CD4-positive, alpha-beta T cell treated with Interleukin-6 for 4 hours (primary cell): ENCODE measurements at regions not wholly inside any gene's neighbourhood (a gene's known extent, or its start where the extent isn't known, plus 50 kb on each side); places are given as distances from the start of the nearest gene placed in this dataset.
A peak's percentile ranks its signal among the peaks of the same experiment; 100 is the strongest.
"Not testable (repeated sequence)": the region's sequence is repeated elsewhere in the genome, so short reads cannot be mapped to it uniquely, and the experiment has no call there.

Experiments
- DNase-seq: peaks from one replicate; pipeline ENCODE4 v3.0.0-alpha.2; 2020; ENCODE audit warnings: mixed read lengths

DNA sequence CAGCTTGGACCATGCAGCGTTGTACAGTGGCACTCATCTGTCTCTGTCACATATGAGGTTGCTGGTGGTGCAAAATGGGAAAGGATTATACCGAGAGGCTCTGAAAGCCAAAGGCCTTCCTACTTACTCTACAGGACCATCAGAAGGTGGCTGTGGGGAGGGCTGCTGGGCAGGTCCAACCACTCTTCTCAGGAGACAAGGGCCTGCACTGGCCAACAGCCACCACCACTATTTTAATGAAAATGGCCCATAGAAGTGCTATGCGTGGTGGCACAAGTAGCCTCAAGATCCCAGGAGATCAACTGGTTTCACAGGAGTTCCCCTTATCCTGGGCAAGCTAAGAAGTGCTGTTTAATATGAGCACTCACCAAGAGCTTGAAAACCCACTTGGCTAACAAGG is 52.3 kb downstream of the MRPL57 start:
- no peak for DNase-seq

DNA sequence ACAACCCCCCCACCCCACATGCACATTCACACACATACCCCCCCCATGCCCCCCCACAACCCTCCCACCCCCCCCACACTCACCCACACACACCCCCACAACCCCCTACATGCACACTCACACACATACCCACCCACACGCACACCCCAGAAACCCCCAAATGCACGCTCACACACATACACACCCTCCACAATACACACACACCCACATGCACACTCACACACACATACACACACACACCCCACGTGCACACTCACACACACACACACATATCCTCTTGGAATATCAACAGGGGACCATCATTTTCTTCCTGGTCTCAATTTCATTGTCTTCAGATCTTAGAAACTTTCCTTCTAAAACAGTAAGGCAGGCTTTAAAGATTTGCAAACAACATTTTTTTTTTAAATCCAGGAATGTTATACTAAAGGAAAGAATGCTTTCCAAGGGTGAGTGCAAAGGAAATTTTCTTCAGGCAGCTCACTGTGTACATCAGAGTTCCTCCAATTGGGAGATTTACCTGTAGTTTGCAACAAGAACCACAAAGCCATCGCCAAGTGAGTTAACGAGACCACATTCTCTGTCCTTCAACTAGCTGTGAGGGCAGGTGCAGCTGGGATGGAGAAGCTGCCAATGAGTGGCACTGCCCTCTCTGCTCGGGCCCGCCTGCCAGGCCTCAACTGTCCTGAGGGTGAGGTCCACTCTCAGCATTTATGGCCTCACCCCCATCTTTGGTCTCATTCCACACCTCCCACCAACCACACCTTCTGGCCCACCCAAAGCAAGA is 53.0 kb downstream of the MRPL57 start:
- DNase-seq = no peak

DNA sequence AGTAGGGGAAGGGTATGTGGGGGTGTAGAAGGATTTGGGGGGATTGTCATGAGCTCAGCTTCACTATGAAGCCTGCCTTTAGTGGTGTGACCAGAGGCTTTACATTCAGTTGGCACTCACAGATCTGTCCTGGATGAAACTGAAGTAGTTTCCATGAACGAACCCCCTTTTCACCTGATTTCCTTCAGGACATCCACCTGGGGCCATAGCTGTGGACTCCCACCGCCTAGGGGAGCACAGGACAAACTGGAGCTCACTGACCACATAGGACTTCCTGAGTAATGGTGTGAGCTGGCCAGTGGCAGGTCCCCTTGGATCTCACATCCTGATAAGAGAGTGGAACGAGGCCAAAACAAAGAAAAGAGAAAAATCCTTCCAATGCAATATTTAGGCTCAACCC is 54.1 kb downstream of the MRPL57 start:
- DNase-seq = no peak

DNA sequence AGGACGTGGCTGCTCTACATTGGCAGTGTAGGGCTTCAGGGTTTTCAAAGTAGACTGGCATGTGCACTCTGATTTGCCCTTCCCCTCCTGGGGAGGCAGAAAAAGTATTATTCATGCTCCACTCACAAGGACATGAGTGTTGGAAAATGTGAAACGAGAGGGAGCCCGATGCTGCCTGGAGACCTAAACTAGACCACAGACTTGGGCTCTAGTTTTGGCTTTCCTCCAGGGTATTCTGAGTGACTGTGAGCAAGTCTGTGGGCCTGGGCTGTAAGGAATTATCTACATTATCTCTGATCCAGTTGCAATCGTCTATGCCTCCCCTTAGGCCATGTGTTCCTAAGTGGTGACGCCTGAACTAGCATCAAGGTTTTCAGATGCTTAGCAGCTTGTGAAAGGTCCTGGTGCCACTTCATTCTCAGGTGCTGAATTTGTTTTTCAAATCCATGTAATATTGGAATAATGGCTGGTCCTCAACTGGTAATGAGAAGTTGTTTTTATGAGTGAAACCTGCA is 55.0 kb downstream of the MRPL57 start:
- DNase-seq = no peak

GRCh38 chr13:21232196-21232595 is 55.7 kb downstream of the MRPL57 start:
- no peak for DNase-seq

DNA sequence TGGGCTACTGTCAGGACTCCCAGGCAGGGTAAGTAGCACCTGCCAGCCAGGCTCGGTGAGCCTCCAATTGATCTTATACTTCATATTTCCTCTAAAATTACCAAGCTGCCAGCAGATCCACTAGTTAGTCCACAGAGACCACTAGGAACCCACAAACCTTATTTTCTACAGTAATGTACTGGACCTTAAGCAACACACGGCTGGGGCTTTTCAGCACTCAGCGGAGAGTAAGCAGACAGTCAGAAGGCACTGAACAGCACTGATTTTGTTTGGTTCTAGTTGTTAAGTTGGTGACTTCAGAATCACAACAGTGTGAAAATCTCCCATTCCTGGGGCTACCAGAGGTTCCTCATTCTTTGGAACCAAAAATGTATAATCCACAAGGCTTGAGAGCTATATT is 56.1 kb downstream of the MRPL57 start:
- no peak for DNase-seq

GRCh38 chr13:21233086-21233485 is 56.6 kb downstream of the MRPL57 start:
- no peak for DNase-seq

GRCh38 chr13:21234526-21234925 is 58.1 kb downstream of the MRPL57 start:
- DNase-seq = no peak

- no peak for DNase-seq
Measured at GRCh38 chr13:21235174-21235573, 58.7 kb downstream of the MRPL57 start.

GRCh38 chr13:21237081-21237480 is 60.6 kb downstream of the MRPL57 start:
- no peak for DNase-seq

DNA sequence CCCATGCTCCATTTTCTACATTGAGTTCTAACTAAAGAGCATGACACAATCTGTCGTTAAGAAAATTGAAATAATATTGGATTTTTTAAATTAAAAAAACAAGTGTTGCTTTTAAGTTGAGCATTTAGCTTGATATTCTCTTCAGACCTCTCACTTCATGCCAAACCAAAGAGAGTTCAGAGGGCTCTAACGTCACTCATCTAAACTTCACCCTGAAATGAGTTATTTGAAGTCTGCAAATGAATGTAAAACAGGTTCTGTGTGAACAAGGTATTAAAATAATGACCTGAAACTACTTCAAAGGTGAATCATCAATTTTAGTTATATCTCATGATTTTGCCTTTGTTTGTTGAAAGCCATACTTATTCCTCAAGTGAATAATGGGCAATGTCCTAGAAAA is 61.8 kb downstream of the MRPL57 start:
- no peak for DNase-seq

DNA sequence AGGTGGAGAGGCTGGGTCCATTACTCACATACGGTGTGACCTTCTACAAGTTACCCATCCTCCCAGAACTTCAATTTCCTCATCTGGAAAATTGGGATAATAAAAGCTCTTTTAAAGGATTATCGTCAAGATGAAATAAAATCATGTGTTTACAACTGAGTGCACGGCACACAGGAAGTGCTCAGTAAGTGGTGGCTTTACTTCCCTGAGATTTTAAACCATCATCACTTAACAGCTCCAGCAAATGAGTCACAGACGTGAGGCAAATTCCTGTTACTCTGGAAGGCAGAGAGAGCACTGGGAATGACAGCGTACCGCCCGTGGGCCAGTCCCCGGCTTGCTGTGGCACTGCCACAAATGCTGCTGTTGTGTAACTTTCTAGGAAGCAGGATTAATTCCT is 64.1 kb downstream of the MRPL57 start:
- no peak for DNase-seq

DNA sequence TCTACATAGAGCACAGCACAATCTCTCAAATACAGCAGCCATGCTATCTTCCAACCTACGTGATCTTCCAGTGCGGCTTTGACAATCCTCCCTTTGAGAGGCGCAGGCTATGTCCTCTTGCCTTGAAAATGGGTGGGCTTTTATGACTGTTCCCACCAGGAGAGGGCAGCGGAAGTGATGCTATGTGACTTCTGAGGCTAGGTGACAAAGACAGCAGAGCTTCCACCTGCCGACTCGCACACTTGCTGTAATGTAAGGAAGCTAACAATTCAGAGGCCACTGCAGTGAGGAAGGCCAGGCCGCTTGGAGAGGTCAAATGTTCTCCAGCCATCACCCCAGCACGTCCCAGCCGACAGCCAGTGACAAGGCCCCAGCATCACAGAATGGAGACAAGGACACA is 65.8 kb downstream of the MRPL57 start:
- DNase-seq = no peak

- DNase-seq = peak; percentile 8
Measured at GRCh38 chr13:21243045-21243897, 66.8 kb downstream of the MRPL57 start.

DNA sequence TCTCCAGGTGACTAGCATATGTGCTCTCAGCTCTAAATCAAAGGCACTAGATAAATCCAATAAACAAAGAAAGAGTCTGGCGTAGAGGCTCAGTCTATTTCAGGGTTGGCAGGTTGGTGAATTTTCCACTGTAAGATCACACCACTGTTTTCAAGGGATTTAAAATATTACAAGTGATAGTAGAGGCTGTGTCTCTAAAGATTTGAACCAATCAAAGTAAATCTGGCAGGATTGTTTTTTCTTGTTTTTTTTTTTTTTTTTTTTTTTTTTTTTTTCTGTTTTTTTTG is 67.4 kb downstream of the MRPL57 start:
- DNase-seq = not testable (repeated sequence)

DNA sequence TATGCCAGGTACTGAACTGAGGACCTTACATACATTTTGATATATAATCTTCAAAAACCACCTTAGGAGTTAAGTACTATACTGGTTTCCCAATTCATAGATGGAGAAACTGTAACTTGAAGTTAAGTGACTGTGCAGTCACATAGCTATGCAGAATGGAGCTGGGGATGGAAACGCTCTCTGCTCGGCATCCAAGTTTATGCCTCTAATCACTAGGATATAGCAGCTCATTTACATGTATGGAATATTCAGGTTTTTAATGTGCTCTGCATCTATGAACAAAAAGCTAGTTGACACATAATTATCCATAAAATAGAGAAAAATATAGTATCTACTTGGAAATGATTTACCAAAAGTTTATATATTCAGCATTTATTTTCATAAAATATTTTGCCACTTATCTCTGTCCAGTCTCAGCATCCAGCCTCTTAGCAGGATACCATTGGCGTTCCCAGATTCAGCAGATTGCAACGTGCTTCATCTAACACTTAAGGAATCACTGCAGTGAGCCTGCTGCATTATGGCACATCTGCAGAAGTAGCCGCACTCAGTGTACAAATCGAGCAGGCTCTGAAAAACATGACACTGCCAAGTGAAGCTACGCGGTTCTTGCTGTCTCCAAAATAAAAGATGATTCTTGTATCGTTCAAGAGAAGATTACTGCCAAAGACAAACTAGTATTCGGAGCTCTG is 70.4 kb downstream of the MRPL57 start:
- DNase-seq = no peak

- no peak for DNase-seq
Measured at GRCh38 chr13:21256351-21256761, 79.9 kb downstream of the MRPL57 start.

GRCh38 chr13:21256891-21257290 is 80.4 kb downstream of the MRPL57 start:
- DNase-seq = no peak

DNA sequence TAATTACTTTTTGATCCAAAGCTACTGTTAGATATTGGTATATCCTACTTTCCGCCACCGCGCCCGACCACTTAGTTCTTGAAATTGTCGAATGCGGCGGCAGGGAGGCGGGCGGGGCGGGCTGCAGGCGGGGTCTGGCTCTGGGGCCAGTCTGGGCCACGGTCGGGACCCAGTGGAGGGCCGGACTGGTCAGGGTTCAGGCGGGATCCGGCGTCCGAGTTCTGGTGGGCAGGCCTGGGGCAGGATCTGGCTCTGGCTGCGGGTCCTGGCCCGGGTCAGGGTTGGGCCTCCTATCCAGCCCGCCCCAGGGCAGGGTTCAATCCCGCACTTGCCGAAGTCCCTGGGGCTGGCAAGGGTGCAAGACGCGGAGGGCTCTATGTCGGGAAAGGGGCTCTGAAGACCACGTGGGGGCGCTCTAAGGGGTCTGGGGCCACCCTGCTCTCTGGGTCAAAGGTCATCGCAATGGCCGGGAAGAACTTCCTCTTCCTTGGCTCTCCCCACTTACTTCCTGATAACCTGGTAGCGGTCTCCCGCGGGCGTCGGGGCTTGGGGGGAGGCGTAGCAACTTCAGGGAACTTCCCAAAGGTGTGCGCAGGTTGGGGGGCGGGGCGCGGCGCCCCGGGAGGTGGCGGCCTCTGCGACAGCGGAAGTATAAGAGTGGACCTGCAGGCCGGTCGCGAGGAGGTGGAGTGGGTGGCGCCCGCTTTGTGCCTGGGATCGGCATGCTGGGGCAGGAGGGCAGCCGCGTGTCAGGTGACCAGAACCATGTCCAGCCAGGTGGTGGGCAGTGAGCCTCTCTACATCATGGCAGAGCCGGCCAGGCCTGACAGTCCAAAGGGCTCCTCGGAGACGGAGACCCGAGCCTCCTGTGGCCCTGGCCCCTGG is 83.4 kb downstream of the MRPL57 start:
- DNase-seq = no peak

DNA sequence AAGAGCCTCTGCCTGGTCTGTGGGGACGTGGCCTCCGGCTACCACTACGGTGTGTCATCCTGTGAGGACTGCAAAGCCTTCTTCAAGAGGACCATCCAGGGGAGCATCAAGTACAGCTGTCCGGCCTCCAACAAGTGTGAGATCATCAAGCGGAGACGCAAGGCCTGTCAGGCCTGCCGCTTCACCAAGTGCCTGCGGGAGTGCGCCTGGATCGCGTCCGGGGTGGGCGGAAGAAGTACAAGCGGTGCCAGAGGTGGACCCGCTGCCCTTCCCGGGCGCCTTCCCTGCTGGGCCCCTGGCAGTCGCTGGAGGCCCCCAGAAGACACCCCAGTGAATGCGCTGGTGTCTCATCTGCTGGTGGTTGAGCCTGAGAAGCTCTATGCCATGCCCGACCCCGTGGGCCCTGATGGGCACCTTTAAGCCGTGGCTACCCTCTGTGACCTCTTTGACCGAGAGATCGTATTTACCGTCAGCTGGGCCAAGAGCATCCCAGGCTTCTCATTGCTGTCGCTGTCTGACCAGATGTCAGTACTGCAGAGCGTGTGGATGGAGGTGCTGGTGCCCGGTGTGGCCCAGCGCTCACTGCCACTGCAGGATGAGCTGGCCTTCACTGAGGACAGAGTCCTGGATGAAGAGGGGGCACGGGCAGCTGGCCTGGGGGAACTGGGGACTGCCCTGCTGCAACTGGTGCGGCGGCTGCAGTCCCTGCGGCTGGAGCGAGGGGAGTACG is 84.3 kb downstream of the MRPL57 start:
- DNase-seq = not testable (repeated sequence)

GRCh38 chr13:21261487-21262216 is 85.2 kb downstream of the MRPL57 start:
- DNase-seq = not testable (repeated sequence)
